ENCODE measurements at regions not wholly inside any gene's neighbourhood (a gene's known extent, or its start where the extent isn't known, plus 50 kb on each side); places are given as distances from the start of the nearest gene placed in this dataset.

DNA sequence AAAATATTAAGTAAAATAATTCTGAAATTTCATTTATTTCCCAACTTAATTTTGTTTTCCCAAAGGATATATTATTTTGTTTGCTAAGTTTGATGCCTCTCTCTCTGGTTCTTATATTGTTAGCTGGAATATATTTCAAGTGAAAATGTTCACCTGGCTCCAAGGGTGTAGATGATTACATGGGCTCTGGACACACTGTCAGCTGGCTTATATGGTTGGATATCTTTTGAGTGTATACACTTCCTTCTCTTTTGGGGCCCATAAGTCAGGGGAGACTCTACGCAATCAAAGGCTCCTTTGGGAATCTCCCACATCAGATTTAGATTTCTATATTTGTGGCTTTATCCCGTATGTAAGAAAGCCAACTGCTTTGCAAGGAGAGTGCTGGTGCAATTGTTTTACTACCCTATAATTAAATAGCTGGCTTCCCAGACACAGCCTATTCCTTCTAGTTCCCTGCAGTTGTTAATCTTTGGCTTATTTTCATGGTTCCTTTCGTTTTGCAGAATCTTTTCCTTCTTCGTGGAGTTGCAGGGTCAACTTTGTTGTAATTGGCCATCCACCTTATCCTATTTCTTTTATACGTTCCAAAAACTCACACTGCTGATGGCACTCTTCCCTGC lies 225.7 kb downstream of the DPH6 start:
- no peaks in the 10 kb centered on the region for H3K4me1 Mint-ChIP-seq (ENCODE audit: low read depth, unreplicated experiment)
- POLR2A ChIA-PET: no interaction called here
- no peak overlapping the region for H3K4me3 ChIP-seq (ENCODE audit: low read depth, low read length)

DNA sequence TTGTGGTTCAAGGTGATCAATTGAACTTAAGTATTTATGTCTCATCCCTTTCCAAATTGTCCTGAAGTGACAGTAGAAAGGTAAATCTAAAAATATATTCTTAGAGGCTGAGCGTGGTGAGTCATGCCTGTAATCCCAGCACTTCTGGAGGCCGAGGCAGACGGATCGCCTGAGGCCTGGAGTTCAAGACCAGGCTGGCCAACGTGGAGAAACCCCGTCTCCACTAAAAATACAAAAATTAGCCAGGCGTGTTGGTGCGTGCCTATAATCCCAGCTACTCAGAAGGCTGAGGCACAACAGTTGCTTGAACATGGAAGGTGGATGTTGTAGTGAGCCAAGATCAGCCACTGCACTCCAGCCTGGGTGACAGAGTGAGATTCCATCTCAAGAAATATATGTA lies 226.6 kb downstream of the DPH6 start:
- intact Hi-C loops (cut with micrococcal nuclease; ENCODE audit: unreplicated experiment): no loop called here
- BruUV-seq (replicated peaks): no TSS peak
- H3K4me3 Mint-ChIP-seq (ENCODE audit: unreplicated experiment): no peak overlapping the region
- no peaks in the 10 kb centered on the region for H3K36me3 ChIP-seq (ENCODE audit: control insufficient read depth, insufficient read depth, low read length)
- TF ChIP-seq, protein P1, sequence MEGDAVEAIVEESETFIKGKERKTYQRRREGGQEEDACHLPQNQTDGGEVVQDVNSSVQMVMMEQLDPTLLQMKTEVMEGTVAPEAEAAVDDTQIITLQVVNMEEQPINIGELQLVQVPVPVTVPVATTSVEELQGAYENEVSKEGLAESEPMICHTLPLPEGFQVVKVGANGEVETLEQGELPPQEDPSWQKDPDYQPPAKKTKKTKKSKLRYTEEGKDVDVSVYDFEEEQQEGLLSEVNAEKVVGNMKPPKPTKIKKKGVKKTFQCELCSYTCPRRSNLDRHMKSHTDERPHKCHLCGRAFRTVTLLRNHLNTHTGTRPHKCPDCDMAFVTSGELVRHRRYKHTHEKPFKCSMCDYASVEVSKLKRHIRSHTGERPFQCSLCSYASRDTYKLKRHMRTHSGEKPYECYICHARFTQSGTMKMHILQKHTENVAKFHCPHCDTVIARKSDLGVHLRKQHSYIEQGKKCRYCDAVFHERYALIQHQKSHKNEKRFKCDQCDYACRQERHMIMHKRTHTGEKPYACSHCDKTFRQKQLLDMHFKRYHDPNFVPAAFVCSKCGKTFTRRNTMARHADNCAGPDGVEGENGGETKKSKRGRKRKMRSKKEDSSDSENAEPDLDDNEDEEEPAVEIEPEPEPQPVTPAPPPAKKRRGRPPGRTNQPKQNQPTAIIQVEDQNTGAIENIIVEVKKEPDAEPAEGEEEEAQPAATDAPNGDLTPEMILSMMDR (IDR thresholded peaks at IDR 0.05; ENCODE audit: insufficient read depth in 1 of 2, low read depth in 1 of 2, low read length in 1 of 2, severe bottlenecking in 1 of 2, unreplicated experiment in 1 of 2): no peak
- no peaks in the 10 kb centered on the region for H3K4me1 ChIP-seq
- no peaks in the 10 kb centered on the region for H3K36me3 Mint-ChIP-seq (ENCODE audit: insufficient read depth, unreplicated experiment)
- H3K9me3 ChIP-seq: 0 out of 2 replicates have a peak, but pooled peaks cover 6% of the 10 kb centered on the region
- no peak overlapping the region for H3K4me3 ChIP-seq (ENCODE audit: low read depth, low read length)
- H3K27me3 Mint-ChIP-seq (ENCODE audit: insufficient read depth, unreplicated experiment): no peaks in the 10 kb centered on the region
- ChIA-PET POLR2A (no interaction called here), CTCF (no interaction called here)
- H3K27ac Mint-ChIP-seq (ENCODE audit: unreplicated experiment): no peak overlapping the region
- peaks cover 26% of the 10 kb centered on the region for H3K9me3 Mint-ChIP-seq (ENCODE audit: unreplicated experiment)
- DNase-seq: no peak
- H3K4me1 Mint-ChIP-seq (ENCODE audit: low read depth, unreplicated experiment): no peaks in the 10 kb centered on the region
- no peaks in the 10 kb centered on the region for H3K27me3 ChIP-seq (replicated peaks; ENCODE audit: control insufficient read depth, insufficient read depth, low read length)

More for the DNA sequence above, 225.7 kb downstream of the DPH6 start:
- Mint-ChIP-seq H3K4me3 (ENCODE audit: unreplicated experiment) (no peak overlapping the region), H3K27ac (ENCODE audit: unreplicated experiment) (no peak overlapping the region), H3K36me3 (ENCODE audit: insufficient read depth, unreplicated experiment) (no peaks in the 10 kb centered on the region), H3K9me3 (ENCODE audit: unreplicated experiment) (peaks cover 24% of the 10 kb centered on the region), H3K27me3 (ENCODE audit: insufficient read depth, unreplicated experiment) (no peaks in the 10 kb centered on the region)
- H3K36me3 ChIP-seq (ENCODE audit: control insufficient read depth, insufficient read depth, low read length): no peaks in the 10 kb centered on the region
- BruUV-seq (replicated peaks): no TSS peak
- H3K4me1 ChIP-seq: no peaks in the 10 kb centered on the region
- CTCF ChIA-PET: no interaction called here
- intact Hi-C loops (cut with micrococcal nuclease; ENCODE audit: unreplicated experiment): no loop called here
- DNase-seq: no peak
- H3K27me3 ChIP-seq (replicated peaks; ENCODE audit: control insufficient read depth, insufficient read depth, low read length): no peaks in the 10 kb centered on the region
- H3K9me3 ChIP-seq: 0 out of 2 replicates have a peak, but pooled peaks cover 6% of the 10 kb centered on the region
- TF ChIP-seq, protein P1 (IDR thresholded peaks at IDR 0.05; ENCODE audit: insufficient read depth in 1 of 2, low read depth in 1 of 2, low read length in 1 of 2, severe bottlenecking in 1 of 2, unreplicated experiment in 1 of 2): no peak

- intact Hi-C loops (cut with micrococcal nuclease; ENCODE audit: unreplicated experiment): no loop called here
- Histone ChIP-seq H3K36me3 (ENCODE audit: control insufficient read depth, insufficient read depth, low read length) (no peaks in the 10 kb centered on the region), H3K9me3 (0 out of 2 replicates have a peak, but pooled peaks cover 6% of the 10 kb centered on the region), H3K4me3 (ENCODE audit: low read depth, low read length) (no peak overlapping the region), H3K4me1 (no peaks in the 10 kb centered on the region), H3K27me3 (replicated peaks; ENCODE audit: control insufficient read depth, insufficient read depth, low read length) (no peaks in the 10 kb centered on the region)
- TF ChIP-seq, protein P1 (IDR thresholded peaks at IDR 0.05; ENCODE audit: insufficient read depth in 1 of 2, low read depth in 1 of 2, low read length in 1 of 2, severe bottlenecking in 1 of 2, unreplicated experiment in 1 of 2): no peak
- no peak overlapping the region for H3K4me3 Mint-ChIP-seq (ENCODE audit: unreplicated experiment)
- no TSS peak for BruUV-seq (replicated peaks)
- no peaks in the 10 kb centered on the region for H3K36me3 Mint-ChIP-seq (ENCODE audit: insufficient read depth, unreplicated experiment)
- no peaks in the 10 kb centered on the region for H3K4me1 Mint-ChIP-seq (ENCODE audit: low read depth, unreplicated experiment)
- peaks cover 26% of the 10 kb centered on the region for H3K9me3 Mint-ChIP-seq (ENCODE audit: unreplicated experiment)
- no peak overlapping the region for H3K27ac Mint-ChIP-seq (ENCODE audit: unreplicated experiment)
- ChIA-PET CTCF (no interaction called here), POLR2A (no interaction called here)
- H3K27me3 Mint-ChIP-seq (ENCODE audit: insufficient read depth, unreplicated experiment): no peaks in the 10 kb centered on the region
- DNase-seq: no peak
These were observed 228.7 kb downstream of the DPH6 start for GRCh38 chr15:35317217-35317616.

Data from Caco-2 (cell line).